Lung (tissue), 11 donors: ENCODE measurements at regions not wholly inside any gene's neighbourhood (a gene's known extent, or its start where the extent isn't known, plus 50 kb on each side); places are given as distances from the start of the nearest gene placed in this dataset.

ENCODE experiments used
- ATAC-seq: fragments of 200-7000 bp; cut with Tn5 transposase; one replicate; pipeline ENCODE4 v1.9.1; 2020; ENCODE audit warnings: moderate number of reproducible peaks; ENCODE audit not compliant: insufficient read depth, low FRiP score
- DNase-seq, 3 donors: peaks; one replicate each; pipeline ENCODE4 v3.0.0-alpha.2; 2013 to 2017
- H3K27ac ChIP-seq, 2 donors: one replicate each; pipeline ENCODE4 v1.5.1; 2013; ENCODE audit warnings: mild to moderate bottlenecking in 2 of 2, moderate library complexity in 2 of 2, control low read depth in 1 of 2, inconsistent platforms in 1 of 2, low read depth in 1 of 2, low read length in 1 of 2
- H3K27me3 ChIP-seq, 3 donors: one replicate each; pipeline ENCODE4 v1.5.1; 2013; ENCODE audit warnings: low read length in 2 of 3; ENCODE audit not compliant: control insufficient read depth in 3 of 3, insufficient read depth in 3 of 3
- H3K36me3 ChIP-seq, 4 donors: one replicate each; pipeline ENCODE4 v1.5.1; 2013; ENCODE audit warnings: low read length in 4 of 4, mild to moderate bottlenecking in 1 of 4, moderate library complexity in 1 of 4; ENCODE audit not compliant: control insufficient read depth in 4 of 4, insufficient read depth in 4 of 4
- H3K4me1 ChIP-seq, 5 donors: one replicate each; pipeline ENCODE4 v1.5.1; 2013; ENCODE audit warnings: low read length in 5 of 5, mild to moderate bottlenecking in 2 of 5, moderate library complexity in 1 of 5; ENCODE audit not compliant: control insufficient read depth in 5 of 5, insufficient read depth in 5 of 5
- H3K4me3 ChIP-seq: one replicate; pipeline ENCODE4 v1.5.1; 2013; ENCODE audit warnings: mild to moderate bottlenecking, control low read depth, moderate library complexity
- H3K9ac ChIP-seq, 2 donors: one replicate each; pipeline ENCODE4 v1.5.1; 2013; ENCODE audit warnings: low read length in 2 of 2, control low read depth in 1 of 2; ENCODE audit not compliant: insufficient read depth in 1 of 2
- H3K9me3 ChIP-seq, 4 donors: one replicate each; pipeline ENCODE4 v1.5.1; 2013; ENCODE audit warnings: low read length in 3 of 4, mild to moderate bottlenecking in 1 of 4, moderate library complexity in 1 of 4; ENCODE audit not compliant: control insufficient read depth in 4 of 4, insufficient read depth in 3 of 4
- WGBS, 2 donors: extraction: QIAGEN DNeasy Blood & Tissue Kit; methylation state at CpG; one replicate each; pipeline ENCODE4 v1.1.7; 2013; 5-methylcytosine and 5-hydroxymethylcytosine counted together
- TF ChIP-seq, protein P1 (sequence below): IDR thresholded peaks from 2 replicates; pipeline ENCODE4 v1.5.1; 2012; ENCODE audit warnings: mild to moderate bottlenecking; ENCODE audit errors: control extremely low read depth, extremely low read depth
- donor health status: control.
- donor health status: control.
- donor health status: Bipolar disorder and iron deficiency.
- donor health status: healthy.
- donor health status: DM: yes; HTN: yes; CAD: no.

DNA sequence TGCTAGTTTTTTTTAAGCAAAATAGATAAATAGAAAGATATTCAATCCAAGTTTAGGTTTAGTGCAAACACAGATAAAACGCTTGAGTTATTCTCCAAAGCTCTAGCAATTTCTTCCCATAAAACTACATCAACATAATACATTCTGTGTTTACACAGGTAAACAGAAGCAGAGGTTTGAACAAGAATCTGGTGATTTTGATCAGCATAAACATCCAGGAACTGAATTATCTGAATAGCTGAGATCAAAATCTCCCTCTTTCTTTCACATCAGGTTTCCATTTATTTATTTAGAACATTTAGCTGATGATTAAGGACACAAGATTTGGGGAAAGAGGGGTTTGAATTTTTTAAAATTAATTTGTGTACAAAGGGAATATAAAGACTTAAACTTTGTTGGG lies 1564.6 kb downstream of the MRPL39 start:
- Histone ChIP-seq H3K27ac (no peak overlapping the region), H3K4me3 (no peak overlapping the region), H3K36me3 (no peaks in the 10 kb centered on the region), H3K9ac (no peak overlapping the region), H3K9me3 (no peaks in the 10 kb centered on the region), H3K27me3 (no peaks in the 10 kb centered on the region), H3K4me1 (peaks cover 0 to 2% (median 0%) of the 10 kb centered on the region in 5 donors)
- 72 to 89% methylated on average over 1 of the region's 1 CpG for WGBS, 2 donors
- DNase-seq = no peak
- ATAC-seq = no peak
- TF ChIP-seq, protein P1, sequence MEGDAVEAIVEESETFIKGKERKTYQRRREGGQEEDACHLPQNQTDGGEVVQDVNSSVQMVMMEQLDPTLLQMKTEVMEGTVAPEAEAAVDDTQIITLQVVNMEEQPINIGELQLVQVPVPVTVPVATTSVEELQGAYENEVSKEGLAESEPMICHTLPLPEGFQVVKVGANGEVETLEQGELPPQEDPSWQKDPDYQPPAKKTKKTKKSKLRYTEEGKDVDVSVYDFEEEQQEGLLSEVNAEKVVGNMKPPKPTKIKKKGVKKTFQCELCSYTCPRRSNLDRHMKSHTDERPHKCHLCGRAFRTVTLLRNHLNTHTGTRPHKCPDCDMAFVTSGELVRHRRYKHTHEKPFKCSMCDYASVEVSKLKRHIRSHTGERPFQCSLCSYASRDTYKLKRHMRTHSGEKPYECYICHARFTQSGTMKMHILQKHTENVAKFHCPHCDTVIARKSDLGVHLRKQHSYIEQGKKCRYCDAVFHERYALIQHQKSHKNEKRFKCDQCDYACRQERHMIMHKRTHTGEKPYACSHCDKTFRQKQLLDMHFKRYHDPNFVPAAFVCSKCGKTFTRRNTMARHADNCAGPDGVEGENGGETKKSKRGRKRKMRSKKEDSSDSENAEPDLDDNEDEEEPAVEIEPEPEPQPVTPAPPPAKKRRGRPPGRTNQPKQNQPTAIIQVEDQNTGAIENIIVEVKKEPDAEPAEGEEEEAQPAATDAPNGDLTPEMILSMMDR = no peak

DNA sequence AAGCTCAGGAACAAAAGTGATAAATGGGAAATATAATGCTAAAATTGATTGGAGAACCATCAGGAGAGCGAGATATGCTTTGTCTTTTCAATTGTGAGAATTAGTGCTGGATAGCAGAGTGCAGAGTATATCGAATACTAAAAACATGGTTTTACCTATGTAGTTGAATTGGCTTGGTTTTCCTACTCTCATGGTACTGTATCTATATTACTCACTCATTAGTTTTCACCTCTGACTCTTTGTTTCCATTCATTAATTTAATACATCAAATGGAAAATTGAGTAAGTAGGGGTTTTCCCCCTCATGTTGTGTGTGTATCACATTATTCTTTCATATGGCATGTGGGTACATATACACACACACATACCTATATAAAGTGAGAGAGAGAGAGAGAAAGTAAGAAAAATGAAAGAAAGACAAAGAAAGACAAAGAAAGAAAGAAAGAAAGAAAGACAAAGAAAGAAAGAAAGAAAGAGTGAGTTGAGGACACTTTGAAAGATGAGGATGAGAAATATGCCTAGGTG lies 1574.5 kb downstream of the MRPL39 start:
- no peak for DNase-seq
- Histone ChIP-seq H3K27me3 (no peaks in the 10 kb centered on the region), H3K4me3 (no peak overlapping the region), H3K36me3 (no peaks in the 10 kb centered on the region), H3K27ac (no peak overlapping the region), H3K4me1 (peaks cover 0 to 4% (median 0%) of the 10 kb centered on the region in 5 donors), H3K9ac (no peak overlapping the region), H3K9me3 (peaks cover 0 to 10% (median 3%) of the 10 kb centered on the region in 4 donors)
- TF ChIP-seq, protein P1 = no peak
- WGBS, 2 donors = 48 to 62% methylated on average over 2 of the region's 2 CpGs
- no peak for ATAC-seq

DNA sequence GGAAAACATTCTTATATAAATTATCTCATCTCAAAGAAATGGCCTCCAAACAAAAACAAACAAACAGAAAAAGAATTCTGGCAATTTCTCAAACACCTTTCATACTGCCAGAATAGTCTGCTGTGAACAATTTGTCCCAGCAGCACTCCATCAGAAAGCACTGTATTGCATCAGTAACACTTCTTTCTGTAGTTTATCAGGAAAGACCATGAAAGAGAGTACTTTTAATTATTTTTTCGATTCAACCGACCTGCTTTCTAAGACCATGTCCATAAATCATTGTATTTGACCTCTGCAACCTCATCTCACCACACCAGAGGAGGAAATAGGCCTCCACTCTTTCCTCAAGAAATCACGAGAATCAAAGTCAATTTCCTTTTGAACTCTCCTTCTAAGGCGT lies 1579.9 kb downstream of the MRPL39 start:
- no peaks in the 10 kb centered on the region for H3K36me3 ChIP-seq
- H3K4me3 ChIP-seq = no peak overlapping the region
- H3K9me3 ChIP-seq = no peaks in the 10 kb centered on the region
- DNase-seq (peak; percentile 21 to 88 (median 83)), ATAC-seq (no peak)
- no peak overlapping the region for H3K9ac ChIP-seq
- H3K27ac ChIP-seq = no peak overlapping the region
- peaks cover 0 to 9% (median 0%) of the 10 kb centered on the region in 5 donors for H3K4me1 ChIP-seq
- no peaks in the 10 kb centered on the region for H3K27me3 ChIP-seq
- WGBS, 2 donors = 26 to 30% methylated on average over 4 of the region's 4 CpGs
- TF ChIP-seq, protein P1 = no peak

DNA sequence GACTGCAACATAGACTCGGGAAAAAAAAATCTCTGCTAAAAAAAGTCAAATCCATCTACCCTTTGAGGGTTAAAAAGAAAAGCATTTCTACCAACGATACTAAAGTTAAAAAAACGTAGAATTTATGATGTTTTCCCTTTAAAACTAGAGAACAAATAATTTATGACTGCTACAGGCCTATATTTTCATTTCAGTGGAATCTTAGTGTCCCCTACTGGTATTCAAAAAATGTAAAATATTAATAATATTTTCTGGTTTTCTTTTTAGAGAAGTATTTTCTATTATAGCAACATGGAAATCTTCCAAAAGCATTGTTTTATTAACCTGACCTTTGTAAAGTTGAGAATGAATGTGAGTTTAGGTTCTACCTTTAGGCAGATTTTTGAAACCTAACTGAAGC lies 1582.2 kb downstream of the MRPL39 start:
- DNase-seq (peak in 1 of 3 donors; percentile 1), ATAC-seq (no peak)
- Histone ChIP-seq H3K27ac (no peak overlapping the region), H3K4me1 (peaks cover 0 to 9% (median 0%) of the 10 kb centered on the region in 5 donors), H3K36me3 (no peaks in the 10 kb centered on the region), H3K9me3 (peaks cover 0 to 4% (median 2%) of the 10 kb centered on the region in 4 donors), H3K4me3 (no peak overlapping the region), H3K9ac (no peak overlapping the region), H3K27me3 (no peaks in the 10 kb centered on the region)
- TF ChIP-seq, protein P1 = no peak
- WGBS, 2 donors = 22 to 26% methylated on average over 3 of the region's 3 CpGs
